Sigmoid colon (tissue), 6 donors: ENCODE measurements at regions not wholly inside any gene's neighbourhood (a gene's known extent, or its start where the extent isn't known, plus 50 kb on each side); places are given as distances from the start of the nearest gene placed in this dataset.

Experiments used
- DNase-seq: peaks from one replicate; pipeline ENCODE4 v3.0.0-alpha.2; 2019
- H3K27ac ChIP-seq, 4 donors: fragments of 200-600 bp; sonication (generic); one replicate each; pipeline ENCODE4 v1.5.1; 2016 to 2019; ENCODE audit warnings: mild to moderate bottlenecking in 1 of 4
- H3K27me3 ChIP-seq, 3 donors: fragments of 200-600 bp; sonication (generic); one replicate each; pipeline ENCODE4 v1.5.1; 2019; ENCODE audit warnings: mild to moderate bottlenecking in 1 of 3
- H3K36me3 ChIP-seq, 4 donors: fragments of 200-600 bp; sonication (generic); one replicate each; pipeline ENCODE4 v1.5.1; 2016 to 2019
- H3K4me1 ChIP-seq, 4 donors: fragments of 200-600 bp; sonication (generic); one replicate each; pipeline ENCODE4 v1.5.1; 2017 to 2019
- H3K4me3 ChIP-seq, 4 donors: fragments of 200-600 bp; sonication (generic); one replicate each; pipeline ENCODE4 v1.5.1; 2017 to 2019; ENCODE audit warnings: mild to moderate bottlenecking in 2 of 4, moderate library complexity in 1 of 4
- H3K9me3 ChIP-seq, 4 donors: fragments of 200-600 bp in 3 of 4; sonication (generic) in 3 of 4; one replicate each; pipeline versions ENCODE4 v1.5.1 to v1.6.1; 2013 to 2019
- EP300 ChIP-seq, 4 donors: sonication (generic); formaldehyde crosslinking; IDR thresholded peaks; one replicate each; pipeline ENCODE4 v1.6.1; 2017; ENCODE audit warnings: antibody characterized with exemption in 4 of 4
- POLR2A ChIP-seq, 2 donors: fragments of 450-650 bp; IDR thresholded peaks; one replicate each; pipeline ENCODE4 v1.6.1; 2016; ENCODE audit warnings: antibody characterized with exemption in 2 of 2, mild to moderate bottlenecking in 2 of 2, moderate library complexity in 2 of 2
- POLR2AphosphoS5 ChIP-seq, 4 donors: sonication (generic); formaldehyde crosslinking; IDR thresholded peaks; one replicate each; pipeline ENCODE4 v1.6.1; 2017; ENCODE audit warnings: antibody characterized with exemption in 4 of 4
- WGBS, 2 donors: extraction: QIAGEN DNeasy Blood & Tissue Kit; methylation state at CpG; one replicate each; pipeline ENCODE4 v1.1.7; 2013; 5-methylcytosine and 5-hydroxymethylcytosine counted together
- intact Hi-C: fragments of 100-400 bp; cut with DNase I; formaldehyde crosslinking; loops from one replicate; pipeline ENCODE4 v1.15.1; 2023
- TF ChIP-seq, protein P1 (sequence below), 4 experiments: fragments of 450-650 bp in 3 of 4; fragments of 200-600 bp in 1 of 4; IDR thresholded peaks; one replicate each; pipeline ENCODE4 v1.5.1; 2016 to 2019; ENCODE audit warnings: antibody characterized with exemption in 4 of 4, mild to moderate bottlenecking in 3 of 4, moderate library complexity in 2 of 4
- donor health status: healthy with polysubstance abuse.
- donor health status: healthy.

- Histone ChIP-seq H3K4me1 (no peaks in the 10 kb centered on the region), H3K4me3 (no peak overlapping the region), H3K27me3 (no peaks in the 10 kb centered on the region), H3K9me3 (no peaks in the 10 kb centered on the region), H3K27ac (no peak overlapping the region), H3K36me3 (no peaks in the 10 kb centered on the region)
- intact Hi-C loops: no loop called here
- TF ChIP-seq POLR2A (IDR thresholded peaks at IDR 0.05): no peak
- TF ChIP-seq, protein P1, sequence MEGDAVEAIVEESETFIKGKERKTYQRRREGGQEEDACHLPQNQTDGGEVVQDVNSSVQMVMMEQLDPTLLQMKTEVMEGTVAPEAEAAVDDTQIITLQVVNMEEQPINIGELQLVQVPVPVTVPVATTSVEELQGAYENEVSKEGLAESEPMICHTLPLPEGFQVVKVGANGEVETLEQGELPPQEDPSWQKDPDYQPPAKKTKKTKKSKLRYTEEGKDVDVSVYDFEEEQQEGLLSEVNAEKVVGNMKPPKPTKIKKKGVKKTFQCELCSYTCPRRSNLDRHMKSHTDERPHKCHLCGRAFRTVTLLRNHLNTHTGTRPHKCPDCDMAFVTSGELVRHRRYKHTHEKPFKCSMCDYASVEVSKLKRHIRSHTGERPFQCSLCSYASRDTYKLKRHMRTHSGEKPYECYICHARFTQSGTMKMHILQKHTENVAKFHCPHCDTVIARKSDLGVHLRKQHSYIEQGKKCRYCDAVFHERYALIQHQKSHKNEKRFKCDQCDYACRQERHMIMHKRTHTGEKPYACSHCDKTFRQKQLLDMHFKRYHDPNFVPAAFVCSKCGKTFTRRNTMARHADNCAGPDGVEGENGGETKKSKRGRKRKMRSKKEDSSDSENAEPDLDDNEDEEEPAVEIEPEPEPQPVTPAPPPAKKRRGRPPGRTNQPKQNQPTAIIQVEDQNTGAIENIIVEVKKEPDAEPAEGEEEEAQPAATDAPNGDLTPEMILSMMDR (IDR thresholded peaks at IDR 0.05): no peak
- TF ChIP-seq EP300 (IDR thresholded peaks at IDR 0.05): no peak
- no peak for TF ChIP-seq POLR2AphosphoS5 (IDR thresholded peaks at IDR 0.05)
- DNase-seq: no peak
- WGBS, 2 donors: 0 to 89% methylated on average over 1 of the region's 1 CpG
Measured at GRCh38 chr11:33520112-33520511, 180.5 kb downstream of the C11orf91 start.

DNA sequence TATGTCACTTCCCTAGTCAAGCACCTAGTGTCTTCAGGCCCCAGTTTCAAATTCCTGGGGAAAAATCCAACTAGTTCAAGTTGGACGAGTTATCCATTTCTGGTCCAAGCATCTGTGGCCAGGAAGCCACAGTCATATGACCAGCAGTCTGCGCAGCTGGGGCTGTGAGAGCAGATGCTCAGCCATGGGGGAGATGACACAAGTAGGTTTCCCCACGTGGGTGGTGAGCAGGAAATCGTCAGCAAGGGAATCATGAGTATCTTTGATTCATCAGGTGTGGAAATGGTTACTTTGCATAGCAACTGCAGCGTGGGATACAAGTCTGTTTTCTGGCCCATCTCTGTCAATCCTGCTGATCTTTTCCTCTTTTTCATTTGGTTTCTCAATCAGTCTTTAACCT, 185.3 kb downstream of the C11orf91 start:
- no peak for DNase-seq
- Histone ChIP-seq H3K4me1 (no peaks in the 10 kb centered on the region), H3K27me3 (no peaks in the 10 kb centered on the region), H3K36me3 (no peaks in the 10 kb centered on the region), H3K27ac (no peak overlapping the region), H3K9me3 (no peaks in the 10 kb centered on the region), H3K4me3 (no peak overlapping the region)
- TF ChIP-seq POLR2A (IDR thresholded peaks at IDR 0.05): no peak
- TF ChIP-seq, protein P1 (IDR thresholded peaks at IDR 0.05): no peak
- no peak for TF ChIP-seq POLR2AphosphoS5 (IDR thresholded peaks at IDR 0.05)
- no peak for TF ChIP-seq EP300 (IDR thresholded peaks at IDR 0.05)
- intact Hi-C loops: no loop called here
- 56 to 58% methylated on average over 5 of the region's 5 CpGs for WGBS, 2 donors

GRCh38 chr11:33514079-33514925, 186.3 kb downstream of the C11orf91 start:
- Histone ChIP-seq H3K27ac (no peak overlapping the region), H3K9me3 (no peaks in the 10 kb centered on the region), H3K4me3 (no peak overlapping the region), H3K27me3 (no peaks in the 10 kb centered on the region), H3K4me1 (no peaks in the 10 kb centered on the region), H3K36me3 (no peaks in the 10 kb centered on the region)
- TF ChIP-seq EP300 (IDR thresholded peaks at IDR 0.05) (no peak), POLR2AphosphoS5 (IDR thresholded peaks at IDR 0.05) (no peak), POLR2A (IDR thresholded peaks at IDR 0.05) (no peak)
- TF ChIP-seq, protein P1 (IDR thresholded peaks at IDR 0.05): no peak
- intact Hi-C loops: no loop called here
- no peak for DNase-seq
- 64 to 79% methylated on average over 6 of the region's 6 CpGs for WGBS, 2 donors

DNA sequence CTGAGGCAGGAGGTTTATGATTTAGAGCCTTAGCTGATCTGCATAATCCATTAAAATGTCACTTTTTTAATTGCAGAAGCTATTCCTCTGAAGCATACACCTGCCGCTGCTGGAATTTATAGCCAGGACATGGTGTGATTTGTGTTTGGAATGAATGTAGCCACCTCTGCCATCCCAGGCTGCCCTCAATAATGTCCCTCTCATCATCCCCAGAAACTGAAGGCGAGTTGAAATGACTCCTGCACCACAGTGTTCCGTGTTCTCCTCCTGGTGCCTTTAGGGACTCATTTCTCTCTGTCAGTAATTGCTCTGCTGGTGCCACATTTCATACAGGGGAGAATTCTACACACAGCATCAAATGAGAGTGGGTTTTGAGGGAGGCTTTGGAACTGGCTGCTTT, 191.0 kb downstream of the C11orf91 start:
- WGBS, 2 donors: 52 to 66% methylated on average over 3 of the region's 3 CpGs
- peaks cover 0 to 6% (median 0%) of the 10 kb centered on the region in 3 donors for H3K27me3 ChIP-seq
- intact Hi-C loops: no loop called here
- no peak overlapping the region for H3K27ac ChIP-seq
- H3K4me1 ChIP-seq: no peaks in the 10 kb centered on the region
- H3K4me3 ChIP-seq: no peak overlapping the region
- H3K9me3 ChIP-seq: no peaks in the 10 kb centered on the region
- TF ChIP-seq, protein P1 (IDR thresholded peaks at IDR 0.05): no peak
- TF ChIP-seq EP300 (IDR thresholded peaks at IDR 0.05) (no peak), POLR2AphosphoS5 (IDR thresholded peaks at IDR 0.05) (no peak), POLR2A (IDR thresholded peaks at IDR 0.05) (no peak)
- H3K36me3 ChIP-seq: no peaks in the 10 kb centered on the region
- no peak for DNase-seq
